ENCODE measurements at regions not wholly inside any gene's neighbourhood (a gene's known extent, or its start where the extent isn't known, plus 50 kb on each side); places are given as distances from the start of the nearest gene placed in this dataset.

- TF ChIP-seq CTCF (IDR thresholded peaks at IDR 0.05; ENCODE audit: low read depth, low read length, missing input control) (peak; percentile 89), SP1 (IDR thresholded peaks at IDR 0.05) (no peak)
These were observed 1378.7 kb downstream of the XPNPEP1 start for GRCh38 chr10:108544500-108545120.

All from liver (tissue), 3 donors.